ENCODE measurements at regions not wholly inside any gene's neighbourhood (a gene's known extent, or its start where the extent isn't known, plus 50 kb on each side); places are given as distances from the start of the nearest gene placed in this dataset.

DNA sequence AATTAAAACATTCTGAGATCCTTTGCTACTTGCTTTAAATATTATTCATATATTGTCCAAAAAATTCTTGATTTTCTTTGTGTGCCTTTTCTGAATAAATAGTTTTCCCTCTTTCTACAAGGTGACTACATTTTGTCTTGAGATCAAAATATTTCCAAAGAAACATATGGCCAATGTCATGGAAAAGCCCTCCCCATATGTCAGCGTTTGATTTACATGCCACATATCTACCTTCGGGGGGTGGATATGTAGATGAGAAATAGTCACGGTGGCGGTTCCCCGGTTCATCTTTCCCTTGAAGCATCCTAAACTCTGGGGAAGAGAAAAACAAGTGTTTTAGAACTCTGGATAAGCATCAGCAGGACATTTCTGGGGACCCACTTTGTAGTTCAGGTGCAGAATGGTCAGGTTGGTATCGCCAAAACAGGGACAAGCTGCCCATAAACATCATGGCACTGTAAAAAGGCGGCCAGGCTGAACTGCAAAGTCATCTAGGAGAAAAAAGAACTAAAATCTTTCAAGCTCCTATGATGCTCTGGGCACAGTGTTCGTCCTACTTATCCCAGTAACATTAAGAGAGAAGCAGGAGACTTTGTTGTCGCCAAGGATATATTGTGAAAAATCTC is 91.5 kb downstream of the MEX3B start:
- Histone ChIP-seq H3K27ac (no peak overlapping the region), H3K9me3 (ENCODE audit: low read depth) (no peaks in the 10 kb centered on the region)
- TF ChIP-seq, protein P1, sequence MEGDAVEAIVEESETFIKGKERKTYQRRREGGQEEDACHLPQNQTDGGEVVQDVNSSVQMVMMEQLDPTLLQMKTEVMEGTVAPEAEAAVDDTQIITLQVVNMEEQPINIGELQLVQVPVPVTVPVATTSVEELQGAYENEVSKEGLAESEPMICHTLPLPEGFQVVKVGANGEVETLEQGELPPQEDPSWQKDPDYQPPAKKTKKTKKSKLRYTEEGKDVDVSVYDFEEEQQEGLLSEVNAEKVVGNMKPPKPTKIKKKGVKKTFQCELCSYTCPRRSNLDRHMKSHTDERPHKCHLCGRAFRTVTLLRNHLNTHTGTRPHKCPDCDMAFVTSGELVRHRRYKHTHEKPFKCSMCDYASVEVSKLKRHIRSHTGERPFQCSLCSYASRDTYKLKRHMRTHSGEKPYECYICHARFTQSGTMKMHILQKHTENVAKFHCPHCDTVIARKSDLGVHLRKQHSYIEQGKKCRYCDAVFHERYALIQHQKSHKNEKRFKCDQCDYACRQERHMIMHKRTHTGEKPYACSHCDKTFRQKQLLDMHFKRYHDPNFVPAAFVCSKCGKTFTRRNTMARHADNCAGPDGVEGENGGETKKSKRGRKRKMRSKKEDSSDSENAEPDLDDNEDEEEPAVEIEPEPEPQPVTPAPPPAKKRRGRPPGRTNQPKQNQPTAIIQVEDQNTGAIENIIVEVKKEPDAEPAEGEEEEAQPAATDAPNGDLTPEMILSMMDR (IDR thresholded peaks at IDR 0.05; ENCODE audit: low read depth, low read length) = no peak

DNA sequence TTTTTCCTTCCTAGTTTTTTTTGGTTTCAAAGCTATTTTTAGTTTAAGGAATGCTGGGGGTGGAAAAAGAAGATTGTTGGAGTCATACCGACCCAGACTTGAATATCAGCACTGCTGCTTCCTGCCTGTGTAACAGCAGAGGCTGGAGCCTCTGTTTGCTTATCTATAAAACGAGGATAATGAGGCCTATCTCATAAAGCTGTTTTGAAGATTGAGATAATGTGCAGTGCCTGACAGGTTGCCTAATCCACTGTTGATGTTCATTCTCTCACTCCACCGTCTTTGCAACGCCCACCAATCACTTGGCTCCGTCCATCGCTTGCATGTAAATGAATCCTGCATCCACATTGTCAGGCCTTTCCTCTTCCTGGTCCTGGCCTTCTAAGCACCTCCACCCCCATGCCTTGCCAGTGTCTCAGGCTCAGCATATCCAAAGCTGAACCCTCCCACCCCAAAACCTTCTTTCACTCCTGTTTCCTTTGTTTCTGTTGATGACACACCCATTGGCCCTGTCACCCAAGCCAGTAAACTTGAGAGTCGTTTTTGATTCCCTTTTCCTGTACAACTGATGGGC is 94.9 kb downstream of the MEX3B start:
- H3K9me3 ChIP-seq (ENCODE audit: low read depth) = no peaks in the 10 kb centered on the region
- peaks cover 16% of the 10 kb centered on the region for H3K4me1 ChIP-seq (ENCODE audit: low read depth)
- TF ChIP-seq, protein P1 (IDR thresholded peaks at IDR 0.05; ENCODE audit: low read depth, low read length) = no peak
- H3K27ac ChIP-seq = no peak overlapping the region
- no peak overlapping the region for H3K4me3 ChIP-seq
- DNase-seq (ENCODE audit: low read depth in 1 of 2, low spot score in 1 of 2) = peak; percentile 6 to 76
- no peaks in the 10 kb centered on the region for H3K27me3 ChIP-seq
- no peaks in the 10 kb centered on the region for H3K36me3 ChIP-seq

More for the DNA sequence above, 91.5 kb downstream of the MEX3B start:
- Histone ChIP-seq H3K4me3 (no peak overlapping the region), H3K27me3 (no peaks in the 10 kb centered on the region), H3K4me1 (ENCODE audit: low read depth) (peaks cover 36% of the 10 kb centered on the region), H3K36me3 (no peaks in the 10 kb centered on the region)
- DNase-seq (ENCODE audit: low read depth in 1 of 2, low spot score in 1 of 2) = no peak

DNA sequence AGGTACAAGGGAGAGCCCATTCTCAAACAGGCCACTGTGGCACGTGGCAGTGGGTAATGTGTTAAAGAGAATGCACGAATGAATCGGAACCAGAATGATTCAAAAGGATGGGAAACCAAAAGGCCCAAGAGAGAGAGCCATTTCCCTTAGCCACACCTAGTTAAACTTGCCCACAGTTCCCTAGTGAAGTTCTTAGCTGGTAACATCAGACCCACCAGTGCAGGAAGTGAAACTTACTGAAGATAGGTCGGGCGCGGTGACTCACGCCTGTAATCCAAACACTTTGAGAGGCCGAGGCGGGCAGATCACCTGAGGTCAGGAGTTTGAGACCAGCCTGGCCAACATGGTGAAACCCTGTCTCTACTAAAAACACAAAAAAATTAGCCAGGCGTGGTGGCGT is 97.1 kb downstream of the MEX3B start:
- Histone ChIP-seq H3K27ac (no peak overlapping the region), H3K36me3 (no peaks in the 10 kb centered on the region), H3K9me3 (ENCODE audit: low read depth) (no peaks in the 10 kb centered on the region), H3K4me3 (no peak overlapping the region), H3K4me1 (ENCODE audit: low read depth) (peaks cover 12% of the 10 kb centered on the region), H3K27me3 (no peaks in the 10 kb centered on the region)
- TF ChIP-seq, protein P1 (IDR thresholded peaks at IDR 0.05; ENCODE audit: low read depth, low read length) = no peak
- DNase-seq (ENCODE audit: low read depth in 1 of 2, low spot score in 1 of 2) = no peak

DNA sequence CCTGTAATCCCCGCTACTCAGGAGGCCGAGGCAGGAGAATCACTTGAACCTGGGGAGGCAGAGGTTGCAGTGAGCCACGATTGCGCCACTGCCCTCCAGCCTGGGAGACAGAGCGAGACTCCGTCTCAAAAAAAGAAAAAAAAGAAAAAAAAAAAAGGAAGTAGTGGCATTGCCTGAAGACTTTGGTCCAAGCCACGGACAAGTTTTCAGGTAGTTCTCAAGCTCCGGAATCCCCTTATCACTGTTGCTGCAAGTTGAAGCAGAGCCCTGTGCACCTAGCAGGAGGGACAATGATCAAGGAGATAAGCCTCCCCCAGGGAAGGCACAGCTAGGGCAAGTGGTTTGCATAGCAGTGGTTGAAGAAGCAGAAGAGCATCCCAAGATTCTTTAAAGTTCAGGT is 97.6 kb downstream of the MEX3B start:
- Histone ChIP-seq H3K36me3 (no peaks in the 10 kb centered on the region), H3K9me3 (ENCODE audit: low read depth) (no peaks in the 10 kb centered on the region), H3K27ac (no peak overlapping the region), H3K4me1 (ENCODE audit: low read depth) (peaks cover 12% of the 10 kb centered on the region), H3K4me3 (no peak overlapping the region), H3K27me3 (no peaks in the 10 kb centered on the region)
- DNase-seq (ENCODE audit: low read depth in 1 of 2, low spot score in 1 of 2) = no peak
- TF ChIP-seq, protein P1 (IDR thresholded peaks at IDR 0.05; ENCODE audit: low read depth, low read length) = no peak

DNA sequence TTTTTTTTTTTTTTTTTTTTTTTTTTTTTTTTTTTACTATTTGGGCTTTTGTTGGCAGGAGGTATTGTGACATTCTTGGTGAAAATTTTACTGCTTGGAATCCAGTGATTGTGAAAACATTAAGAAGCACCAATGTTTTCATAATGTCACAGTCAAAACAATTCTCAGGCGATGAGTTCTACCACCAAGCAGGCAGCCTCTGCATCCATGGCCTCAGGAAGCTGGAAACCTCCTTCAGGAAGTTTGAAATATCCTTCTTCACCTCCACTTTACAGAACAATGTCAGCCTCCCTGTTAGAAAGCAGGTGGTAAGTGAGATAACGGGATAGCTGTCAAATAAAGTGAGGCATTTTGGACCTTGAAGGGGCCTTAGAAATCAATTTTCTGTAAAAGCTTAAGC is 98.3 kb downstream of the MEX3B start:
- TF ChIP-seq, protein P1 (IDR thresholded peaks at IDR 0.05; ENCODE audit: low read depth, low read length) = no peak
- Histone ChIP-seq H3K27ac (no peak overlapping the region), H3K4me1 (ENCODE audit: low read depth) (peaks cover 12% of the 10 kb centered on the region), H3K36me3 (no peaks in the 10 kb centered on the region), H3K9me3 (ENCODE audit: low read depth) (no peaks in the 10 kb centered on the region), H3K4me3 (no peak overlapping the region), H3K27me3 (no peaks in the 10 kb centered on the region)
- peak in 1 of 2 donors; percentile 64 for DNase-seq (ENCODE audit: low read depth in 1 of 2, low spot score in 1 of 2)

Data from cardiac muscle cell (in vitro differentiated cells and primary cell).